ENCODE measurements at regions not wholly inside any gene's neighbourhood (a gene's known extent, or its start where the extent isn't known, plus 50 kb on each side); places are given as distances from the start of the nearest gene placed in this dataset.

DNA sequence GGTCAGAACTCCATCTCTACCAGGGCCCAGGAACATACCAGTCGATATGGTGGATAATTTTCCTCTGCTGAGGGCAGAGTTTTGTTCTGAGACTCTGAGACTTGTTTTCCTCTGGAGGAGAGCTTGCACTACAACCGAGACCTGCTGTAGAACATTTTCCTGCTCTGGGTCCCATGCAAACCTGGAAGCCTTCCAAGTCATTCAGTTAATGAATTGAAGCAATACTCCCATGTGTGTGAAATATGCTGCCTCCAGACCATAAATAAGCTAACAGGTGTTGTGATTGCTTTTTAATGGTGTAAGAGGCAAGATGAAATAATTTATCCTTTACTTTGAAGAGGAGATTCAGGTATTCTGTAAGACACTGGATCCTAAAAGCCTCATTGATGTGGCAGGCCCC, 372.8 kb downstream of the TMEM167A start:
- H3K9ac ChIP-seq (ENCODE audit: insufficient read depth in 1 of 2, low read depth in 2 of 2, low read length in 2 of 2), result no peak overlapping the region
- H3K27ac ChIP-seq (ENCODE audit: extremely low read depth, low read depth, low read length), result no peak overlapping the region
- DNase-seq (ENCODE audit: extremely low read depth in 1 of 4, low spot score in 3 of 4) (no peak), FAIRE-seq (no peak), ATAC-seq (no peak)
- TF ChIP-seq, protein P1, sequence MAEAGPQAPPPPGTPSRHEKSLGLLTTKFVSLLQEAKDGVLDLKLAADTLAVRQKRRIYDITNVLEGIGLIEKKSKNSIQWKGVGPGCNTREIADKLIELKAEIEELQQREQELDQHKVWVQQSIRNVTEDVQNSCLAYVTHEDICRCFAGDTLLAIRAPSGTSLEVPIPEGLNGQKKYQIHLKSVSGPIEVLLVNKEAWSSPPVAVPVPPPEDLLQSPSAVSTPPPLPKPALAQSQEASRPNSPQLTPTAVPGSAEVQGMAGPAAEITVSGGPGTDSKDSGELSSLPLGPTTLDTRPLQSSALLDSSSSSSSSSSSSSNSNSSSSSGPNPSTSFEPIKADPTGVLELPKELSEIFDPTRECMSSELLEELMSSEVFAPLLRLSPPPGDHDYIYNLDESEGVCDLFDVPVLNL (CRISPR knock-in tag; IDR thresholded peaks at IDR 0.05; ENCODE audit: low read depth), result no peak
- TF ChIP-seq MEF2A (IDR thresholded peaks at IDR 0.05; ENCODE audit: control insufficient read depth, low read depth, low read length) (no peak), ZNF764 (CRISPR knock-in tag; IDR thresholded peaks at IDR 0.05; ENCODE audit: low read depth) (no peak), KDM5B (IDR thresholded peaks at IDR 0.05; ENCODE audit: insufficient replicate concordance, low read depth, low read length) (no peak), ZSCAN32 (CRISPR knock-in tag; IDR thresholded peaks at IDR 0.05) (no peak), ZNF644 (tag; IDR thresholded peaks at IDR 0.05; ENCODE audit: low read depth) (no peak), ZNF174 (CRISPR knock-in tag; IDR thresholded peaks at IDR 0.05) (no peak), LEF1 (IDR thresholded peaks at IDR 0.05) (no peak), ASH1L (IDR thresholded peaks at IDR 0.05; ENCODE audit: borderline replicate concordance, low read depth, partially characterized antibody) (no peak), DMBX1 (CRISPR knock-in tag; IDR thresholded peaks at IDR 0.05; ENCODE audit: borderline replicate concordance) (no peak), TAF7 (tag; IDR thresholded peaks at IDR 0.05) (no peak)
- TF ChIP-seq, protein P2, sequence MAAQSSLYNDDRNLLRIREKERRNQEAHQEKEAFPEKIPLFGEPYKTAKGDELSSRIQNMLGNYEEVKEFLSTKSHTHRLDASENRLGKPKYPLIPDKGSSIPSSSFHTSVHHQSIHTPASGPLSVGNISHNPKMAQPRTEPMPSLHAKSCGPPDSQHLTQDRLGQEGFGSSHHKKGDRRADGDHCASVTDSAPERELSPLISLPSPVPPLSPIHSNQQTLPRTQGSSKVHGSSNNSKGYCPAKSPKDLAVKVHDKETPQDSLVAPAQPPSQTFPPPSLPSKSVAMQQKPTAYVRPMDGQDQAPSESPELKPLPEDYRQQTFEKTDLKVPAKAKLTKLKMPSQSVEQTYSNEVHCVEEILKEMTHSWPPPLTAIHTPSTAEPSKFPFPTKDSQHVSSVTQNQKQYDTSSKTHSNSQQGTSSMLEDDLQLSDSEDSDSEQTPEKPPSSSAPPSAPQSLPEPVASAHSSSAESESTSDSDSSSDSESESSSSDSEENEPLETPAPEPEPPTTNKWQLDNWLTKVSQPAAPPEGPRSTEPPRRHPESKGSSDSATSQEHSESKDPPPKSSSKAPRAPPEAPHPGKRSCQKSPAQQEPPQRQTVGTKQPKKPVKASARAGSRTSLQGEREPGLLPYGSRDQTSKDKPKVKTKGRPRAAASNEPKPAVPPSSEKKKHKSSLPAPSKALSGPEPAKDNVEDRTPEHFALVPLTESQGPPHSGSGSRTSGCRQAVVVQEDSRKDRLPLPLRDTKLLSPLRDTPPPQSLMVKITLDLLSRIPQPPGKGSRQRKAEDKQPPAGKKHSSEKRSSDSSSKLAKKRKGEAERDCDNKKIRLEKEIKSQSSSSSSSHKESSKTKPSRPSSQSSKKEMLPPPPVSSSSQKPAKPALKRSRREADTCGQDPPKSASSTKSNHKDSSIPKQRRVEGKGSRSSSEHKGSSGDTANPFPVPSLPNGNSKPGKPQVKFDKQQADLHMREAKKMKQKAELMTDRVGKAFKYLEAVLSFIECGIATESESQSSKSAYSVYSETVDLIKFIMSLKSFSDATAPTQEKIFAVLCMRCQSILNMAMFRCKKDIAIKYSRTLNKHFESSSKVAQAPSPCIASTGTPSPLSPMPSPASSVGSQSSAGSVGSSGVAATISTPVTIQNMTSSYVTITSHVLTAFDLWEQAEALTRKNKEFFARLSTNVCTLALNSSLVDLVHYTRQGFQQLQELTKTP (IDR thresholded peaks at IDR 0.05; ENCODE audit: low read depth in 1 of 2, partially characterized antibody in 2 of 2), result no peak
- no peaks in the 10 kb centered on the region for H3K79me2 ChIP-seq (ENCODE audit: control insufficient read depth, insufficient read depth, low read length)
- no peak overlapping the region for H3K4me3 ChIP-seq
- H3K9me3 ChIP-seq (replicated peaks; ENCODE audit: control insufficient read depth, insufficient read depth, low read depth, low read length), result no peaks in the 10 kb centered on the region
- no peak overlapping the region for H2AFZ ChIP-seq (ENCODE audit: low read depth, low read length)
- in situ Hi-C loops (cut with MboI) (no loop called here), intact Hi-C loops (cut with micrococcal nuclease) (no loop called here)
- H3K4me1 ChIP-seq (replicated peaks in 1 of 2; ENCODE audit: control insufficient read depth in 2 of 2, insufficient read depth in 2 of 2, low read length in 2 of 2), result no peaks in the 10 kb centered on the region
- CTCF ChIA-PET (ENCODE audit: low intra/inter-chr PET ratio), result no interaction called here
- BruUV-seq (replicated peaks), result no TSS peak
- no peaks in the 10 kb centered on the region; a peak in 2 of 5 replicates for H3K27me3 ChIP-seq (ENCODE audit: control insufficient read depth in 2 of 2, insufficient read depth in 2 of 2, low read length in 2 of 2)
- no peak overlapping the region for H3K4me2 ChIP-seq (ENCODE audit: insufficient read depth, low read length)
- H3K36me3 ChIP-seq (ENCODE audit: control insufficient read depth, insufficient read depth, low read length), result no peaks in the 10 kb centered on the region
- H4K20me1 ChIP-seq (replicated peaks; ENCODE audit: control insufficient read depth, insufficient read depth, low read length), result no peaks in the 10 kb centered on the region
- no peaks in the 10 kb centered on the region for H3K9me1 ChIP-seq (ENCODE audit: control insufficient read depth, insufficient read depth, low read length)
- POLR2A ChIA-PET, result no interaction called here
- 0% methylated on average over 2 of the region's 2 CpGs for WGBS (ENCODE audit: insufficient coverage, low coverage, missing lambda C conversion rate)
